ENCODE measurements at regions not wholly inside any gene's neighbourhood (a gene's known extent, or its start where the extent isn't known, plus 50 kb on each side); places are given as distances from the start of the nearest gene placed in this dataset.

DNA sequence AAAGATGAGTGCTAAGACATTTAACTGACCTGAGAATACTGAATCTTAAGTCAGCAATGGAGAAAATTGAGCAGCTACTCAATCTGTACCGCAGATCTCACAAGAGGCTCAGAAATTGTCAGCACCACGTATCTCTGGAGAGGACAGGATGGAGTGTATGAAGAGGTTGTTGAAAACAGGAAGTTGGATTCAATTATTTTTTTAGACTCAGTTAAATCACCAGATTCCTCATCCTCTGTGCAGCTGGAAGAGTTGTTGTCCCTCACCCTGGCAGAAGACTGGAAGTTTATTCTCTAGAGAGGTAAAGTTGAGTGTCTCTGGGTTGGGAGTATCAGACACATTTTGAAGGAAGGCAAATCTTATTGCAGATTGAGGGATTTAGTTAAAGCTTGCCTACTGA is 114.9 kb upstream of the NT5C1B start:
- TF ChIP-seq ZNF664 (tag by site-specific recombination; IDR thresholded peaks at IDR 0.05) (no peak), ZNF18 (tag by site-specific recombination; IDR thresholded peaks at IDR 0.05) (no peak), PBX3 (CRISPR knock-in tag; IDR thresholded peaks at IDR 0.05) (no peak), ZNF114 (tag by site-specific recombination; IDR thresholded peaks at IDR 0.05) (no peak), ZNF366 (tag by site-specific recombination; conservative IDR thresholded peaks at IDR 0.05) (no peak)
- TF ChIP-seq, protein P1, sequence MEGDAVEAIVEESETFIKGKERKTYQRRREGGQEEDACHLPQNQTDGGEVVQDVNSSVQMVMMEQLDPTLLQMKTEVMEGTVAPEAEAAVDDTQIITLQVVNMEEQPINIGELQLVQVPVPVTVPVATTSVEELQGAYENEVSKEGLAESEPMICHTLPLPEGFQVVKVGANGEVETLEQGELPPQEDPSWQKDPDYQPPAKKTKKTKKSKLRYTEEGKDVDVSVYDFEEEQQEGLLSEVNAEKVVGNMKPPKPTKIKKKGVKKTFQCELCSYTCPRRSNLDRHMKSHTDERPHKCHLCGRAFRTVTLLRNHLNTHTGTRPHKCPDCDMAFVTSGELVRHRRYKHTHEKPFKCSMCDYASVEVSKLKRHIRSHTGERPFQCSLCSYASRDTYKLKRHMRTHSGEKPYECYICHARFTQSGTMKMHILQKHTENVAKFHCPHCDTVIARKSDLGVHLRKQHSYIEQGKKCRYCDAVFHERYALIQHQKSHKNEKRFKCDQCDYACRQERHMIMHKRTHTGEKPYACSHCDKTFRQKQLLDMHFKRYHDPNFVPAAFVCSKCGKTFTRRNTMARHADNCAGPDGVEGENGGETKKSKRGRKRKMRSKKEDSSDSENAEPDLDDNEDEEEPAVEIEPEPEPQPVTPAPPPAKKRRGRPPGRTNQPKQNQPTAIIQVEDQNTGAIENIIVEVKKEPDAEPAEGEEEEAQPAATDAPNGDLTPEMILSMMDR (tag by site-specific recombination; IDR thresholded peaks at IDR 0.05), result no peak

All from HEK293 (cell line).